SK-N-SH (cell line): ENCODE measurements at regions not wholly inside any gene's neighbourhood (a gene's known extent, or its start where the extent isn't known, plus 50 kb on each side); places are given as distances from the start of the nearest gene placed in this dataset.

ENCODE experiments used
- CHD2 ChIP-seq: fragments of 150-350 bp; IDR thresholded peaks from 2 replicates; pipeline ENCODE4 v1.6.1; 2018; ENCODE audit warnings: low read length; ENCODE audit not compliant: partially characterized antibody
- CTCF ChIP-seq: fragments of 200-600 bp; sonication (generic); IDR thresholded peaks from 2 replicates; pipeline ENCODE4 v1.6.1; 2017; ENCODE audit warnings: antibody characterized with exemption, mild to moderate bottlenecking, moderate library complexity
- EP300 ChIP-seq, 2 experiments: IDR thresholded peaks; 2 replicates each; pipeline versions ENCODE4 v1.4.0 to v1.6.1; 2012; ENCODE audit warnings: borderline replicate concordance in 1 of 2, low read depth in 1 of 2, low read length in 1 of 2
- EZH2phosphoT487 ChIP-seq: fragments of 200-600 bp; sonication (generic); IDR thresholded peaks from 2 replicates; pipeline ENCODE4 v1.6.1; 2017; ENCODE audit warnings: low read depth, mixed run types, mild to moderate bottlenecking, antibody characterized with exemption, moderate library complexity, borderline replicate concordance
- FOSL2 ChIP-seq: IDR thresholded peaks from 2 replicates; pipeline ENCODE4 v1.4.0; 2012; ENCODE audit warnings: low read depth, mild to moderate bottlenecking, moderate library complexity, borderline replicate concordance
- FOXJ3 ChIP-seq: sonication (generic); formaldehyde crosslinking; IDR thresholded peaks from 2 replicates; pipeline ENCODE4 v1.5.1; 2020; ENCODE audit warnings: mild to moderate bottlenecking, missing genetic modification reagents
- FOXM1 ChIP-seq: IDR thresholded peaks from 2 replicates; pipeline ENCODE4 v1.4.0; 2012; ENCODE audit warnings: low read depth, mild to moderate bottlenecking
- GABPA ChIP-seq: IDR thresholded peaks from 2 replicates; pipeline ENCODE4 v1.4.0; 2012; ENCODE audit warnings: low read depth, mild to moderate bottlenecking
- JUND ChIP-seq: IDR thresholded peaks from 2 replicates; pipeline ENCODE4 v1.4.0; 2012
- POLR2AphosphoS5 ChIP-seq: IDR thresholded peaks from 2 replicates; pipeline ENCODE4 v1.6.1; 2012; ENCODE audit warnings: low read depth, low read length
- RFX5 ChIP-seq: IDR thresholded peaks from 2 replicates; pipeline ENCODE4 v1.6.1; 2012; ENCODE audit warnings: mild to moderate bottlenecking, improper control_type of control experiment, low read length
- YY1 ChIP-seq: IDR thresholded peaks from 2 replicates; pipeline ENCODE4 v1.4.0; 2012; ENCODE audit warnings: low read depth, mild to moderate bottlenecking
- TF ChIP-seq, protein P1 (sequence below): IDR thresholded peaks from 2 replicates; pipeline ENCODE4 v1.6.1; 2012; ENCODE audit warnings: mild to moderate bottlenecking, low read depth, low read length, moderate library complexity

- TF ChIP-seq CHD2 (no peak), EP300 (IDR thresholded peaks at IDR 0.05; ENCODE audit: borderline replicate concordance in 1 of 2, low read depth in 1 of 2, low read length in 1 of 2) (no peak), FOXM1 (no peak), POLR2AphosphoS5 (no peak), FOXJ3 (CRISPR knock-in tag) (no peak), CTCF (no peak), GABPA (no peak), JUND (no peak), RFX5 (no peak), YY1 (no peak), FOSL2 (no peak), EZH2phosphoT487 (no peak)
- TF ChIP-seq, protein P1, sequence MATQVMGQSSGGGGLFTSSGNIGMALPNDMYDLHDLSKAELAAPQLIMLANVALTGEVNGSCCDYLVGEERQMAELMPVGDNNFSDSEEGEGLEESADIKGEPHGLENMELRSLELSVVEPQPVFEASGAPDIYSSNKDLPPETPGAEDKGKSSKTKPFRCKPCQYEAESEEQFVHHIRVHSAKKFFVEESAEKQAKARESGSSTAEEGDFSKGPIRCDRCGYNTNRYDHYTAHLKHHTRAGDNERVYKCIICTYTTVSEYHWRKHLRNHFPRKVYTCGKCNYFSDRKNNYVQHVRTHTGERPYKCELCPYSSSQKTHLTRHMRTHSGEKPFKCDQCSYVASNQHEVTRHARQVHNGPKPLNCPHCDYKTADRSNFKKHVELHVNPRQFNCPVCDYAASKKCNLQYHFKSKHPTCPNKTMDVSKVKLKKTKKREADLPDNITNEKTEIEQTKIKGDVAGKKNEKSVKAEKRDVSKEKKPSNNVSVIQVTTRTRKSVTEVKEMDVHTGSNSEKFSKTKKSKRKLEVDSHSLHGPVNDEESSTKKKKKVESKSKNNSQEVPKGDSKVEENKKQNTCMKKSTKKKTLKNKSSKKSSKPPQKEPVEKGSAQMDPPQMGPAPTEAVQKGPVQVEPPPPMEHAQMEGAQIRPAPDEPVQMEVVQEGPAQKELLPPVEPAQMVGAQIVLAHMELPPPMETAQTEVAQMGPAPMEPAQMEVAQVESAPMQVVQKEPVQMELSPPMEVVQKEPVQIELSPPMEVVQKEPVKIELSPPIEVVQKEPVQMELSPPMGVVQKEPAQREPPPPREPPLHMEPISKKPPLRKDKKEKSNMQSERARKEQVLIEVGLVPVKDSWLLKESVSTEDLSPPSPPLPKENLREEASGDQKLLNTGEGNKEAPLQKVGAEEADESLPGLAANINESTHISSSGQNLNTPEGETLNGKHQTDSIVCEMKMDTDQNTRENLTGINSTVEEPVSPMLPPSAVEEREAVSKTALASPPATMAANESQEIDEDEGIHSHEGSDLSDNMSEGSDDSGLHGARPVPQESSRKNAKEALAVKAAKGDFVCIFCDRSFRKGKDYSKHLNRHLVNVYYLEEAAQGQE, result no peak
These were observed 334.2 kb upstream of the ALCAM start for GRCh38 chr3:105032541-105032940.
